ENCODE measurements at regions not wholly inside any gene's neighbourhood (a gene's known extent, or its start where the extent isn't known, plus 50 kb on each side); places are given as distances from the start of the nearest gene placed in this dataset.

DNA sequence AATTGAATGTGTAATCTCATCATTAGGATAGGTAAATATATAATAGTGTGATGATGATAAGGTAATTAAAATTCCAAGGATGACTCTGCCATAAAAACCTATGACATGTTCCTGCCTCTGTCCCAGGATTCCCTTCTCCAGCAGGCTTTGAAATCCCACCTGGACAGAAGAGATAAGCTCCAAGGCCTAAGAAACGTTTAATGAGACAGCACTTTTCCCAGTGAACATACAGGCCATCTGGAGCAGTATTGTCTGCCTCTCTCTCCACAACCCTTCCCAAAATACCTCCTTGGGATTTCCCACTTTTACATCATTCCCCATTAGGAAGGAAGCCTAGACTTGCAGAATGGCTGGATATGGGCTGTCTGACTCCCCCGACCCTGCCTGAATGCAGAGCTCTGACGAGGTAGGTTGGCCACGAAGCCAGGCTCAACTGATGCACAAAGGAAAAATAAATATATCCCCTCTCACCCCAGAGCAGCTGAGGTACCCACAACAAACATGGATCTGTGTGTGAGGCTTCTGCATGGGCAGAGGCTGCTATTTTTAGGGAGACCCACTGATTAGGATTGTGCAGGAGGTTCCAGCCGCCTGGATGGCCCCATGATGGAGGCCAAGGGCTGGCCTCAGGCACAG lies 71.0 kb downstream of the TMPRSS5 start:
- no peak for DNase-seq (ENCODE audit: low read depth)

DNA sequence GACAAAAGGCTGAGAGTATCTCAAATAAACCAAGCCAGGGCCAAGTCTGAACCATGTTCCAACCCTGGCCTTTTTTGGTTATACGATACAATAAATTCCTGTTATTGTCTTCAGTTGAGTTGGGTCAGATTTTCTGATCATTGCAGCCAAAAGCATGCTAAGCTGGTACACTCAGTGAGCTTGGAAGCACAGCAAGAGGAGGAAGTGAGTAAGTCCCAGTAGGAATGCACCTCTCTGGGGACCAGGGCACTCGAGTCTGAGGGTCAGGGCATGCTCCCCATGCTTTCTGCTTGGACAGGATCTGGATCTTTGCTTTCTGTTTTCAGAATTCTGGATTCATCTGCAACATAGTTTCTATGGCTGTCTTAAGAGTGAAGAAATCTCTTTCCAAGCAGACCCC lies 73.1 kb downstream of the TMPRSS5 start:
- no peak for DNase-seq (ENCODE audit: low read depth)

DNA sequence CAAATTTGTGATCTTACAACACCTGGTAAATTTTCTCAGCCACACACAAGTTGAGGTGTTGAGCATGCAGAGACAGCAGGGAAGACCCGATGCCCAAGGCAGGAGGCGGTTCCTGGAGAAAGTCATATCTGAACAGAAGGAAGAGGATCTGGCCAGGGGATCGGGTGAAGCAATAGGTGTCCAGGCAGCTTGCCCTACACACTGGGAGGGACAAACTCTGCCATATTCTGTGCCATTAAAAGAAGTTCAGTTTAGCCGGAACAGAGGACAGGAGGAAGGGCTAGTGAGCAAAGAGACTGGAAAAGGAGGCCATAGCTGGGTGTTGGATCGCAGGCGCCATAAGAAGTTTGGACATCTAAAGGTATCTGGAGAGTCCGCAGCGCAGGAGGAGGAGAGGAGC lies 76.5 kb downstream of the TMPRSS5 start:
- no peak for DNase-seq (ENCODE audit: low read depth)

- DNase-seq (ENCODE audit: low read depth): no peak
Measured at GRCh38 chr11:113628912-113629311, 77.2 kb downstream of the TMPRSS5 start.

- DNase-seq (ENCODE audit: low read depth): no peak
Measured at GRCh38 chr11:113627946-113628345, 78.2 kb downstream of the TMPRSS5 start.

GRCh38 chr11:113627297-113627696 lies 78.8 kb downstream of the TMPRSS5 start:
- DNase-seq (ENCODE audit: low read depth): no peak

DNA sequence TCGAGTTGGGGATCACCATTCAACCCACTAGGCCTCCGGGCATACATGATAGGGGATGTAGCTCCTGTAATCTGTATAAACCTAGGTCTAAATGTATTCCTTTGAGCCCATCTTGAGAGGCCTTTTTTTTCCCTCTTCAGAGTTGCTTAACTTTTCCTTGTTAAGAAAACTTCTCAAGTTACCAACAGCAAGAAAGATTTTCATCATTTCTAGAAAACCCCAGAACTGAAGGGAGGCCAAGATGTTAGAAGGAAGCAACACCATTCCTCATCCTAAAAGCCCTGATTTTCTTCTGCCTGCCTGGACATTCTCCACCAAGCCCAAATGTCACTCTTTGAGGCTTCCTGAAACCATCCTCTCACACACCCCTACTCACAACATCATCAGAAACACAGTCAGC lies 79.4 kb downstream of the TMPRSS5 start:
- DNase-seq (ENCODE audit: low read depth): no peak

GRCh38 chr11:113623114-113623513 lies 83.0 kb downstream of the TMPRSS5 start:
- no peak for DNase-seq (ENCODE audit: low read depth)

- DNase-seq (ENCODE audit: low read depth): no peak
Measured at GRCh38 chr11:113618360-113618759, 87.7 kb downstream of the TMPRSS5 start.

DNA sequence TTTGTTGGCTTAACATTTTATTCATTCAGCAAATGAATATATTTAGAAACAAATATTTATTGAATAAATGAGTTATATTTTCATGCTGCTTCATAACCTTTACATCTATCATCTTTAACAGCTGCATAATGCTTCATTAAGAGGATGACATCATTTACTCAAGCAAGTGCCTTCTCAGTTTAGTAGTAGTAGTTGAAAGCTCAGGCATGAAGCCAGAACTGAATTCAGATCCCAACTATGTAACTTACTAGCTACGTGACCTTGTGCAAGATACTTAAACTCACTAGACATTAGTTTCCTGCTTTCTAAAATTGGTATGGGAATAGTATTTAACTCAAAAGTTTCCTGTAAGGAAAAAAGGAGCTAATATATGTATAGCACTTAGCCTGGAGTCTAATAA lies 90.3 kb downstream of the TMPRSS5 start:
- DNase-seq (ENCODE audit: low read depth): no peak

DNA sequence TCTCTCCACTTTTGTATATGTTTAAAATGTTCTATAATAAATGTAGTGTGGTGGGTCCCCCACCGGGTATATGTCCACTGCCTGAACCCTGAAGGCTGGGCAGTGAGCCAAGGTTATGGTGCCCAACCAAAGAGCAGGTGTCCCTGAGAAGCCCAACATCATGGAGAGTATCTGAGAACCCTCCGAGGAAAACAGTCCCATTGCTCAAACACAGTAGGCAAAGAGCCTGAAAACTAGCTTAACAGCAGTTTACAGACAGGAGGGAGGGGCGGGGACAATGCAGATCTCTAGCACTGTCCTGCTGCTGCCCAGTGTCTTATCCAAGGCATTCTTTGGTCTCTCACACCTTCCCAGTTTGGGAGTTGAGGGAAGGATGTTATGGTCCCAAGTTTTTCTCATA lies 91.0 kb downstream of the TMPRSS5 start:
- DNase-seq (ENCODE audit: low read depth): no peak

- DNase-seq (ENCODE audit: low read depth): no peak
Measured at GRCh38 chr11:113614097-113614496, 92.0 kb downstream of the TMPRSS5 start.

DNA sequence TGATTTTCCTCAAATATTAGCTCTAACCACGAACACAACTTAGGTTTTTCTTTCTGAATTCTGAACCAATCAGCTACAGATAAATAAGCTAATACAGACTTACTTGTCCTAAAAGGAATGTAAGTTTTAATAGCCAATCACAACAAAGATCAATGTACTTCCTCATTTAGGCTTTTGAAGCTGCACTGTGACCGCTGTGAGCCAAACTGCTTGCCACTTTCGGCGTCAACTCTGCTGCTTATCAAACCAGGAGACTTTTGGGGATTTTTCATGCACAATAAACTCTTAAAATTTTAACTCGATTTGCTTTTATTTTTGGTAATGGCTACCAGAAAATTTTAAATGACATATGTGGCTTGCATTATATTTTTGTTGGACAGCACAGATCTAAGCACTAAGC lies 92.5 kb downstream of the TMPRSS5 start:
- DNase-seq (ENCODE audit: low read depth): no peak

GRCh38 chr11:113604186-113604585 lies 101.9 kb downstream of the TMPRSS5 start:
- no peak for DNase-seq (ENCODE audit: low read depth)

GRCh38 chr11:113603277-113604059 lies 102.6 kb downstream of the TMPRSS5 start:
- DNase-seq (ENCODE audit: low read depth): no peak

DNA sequence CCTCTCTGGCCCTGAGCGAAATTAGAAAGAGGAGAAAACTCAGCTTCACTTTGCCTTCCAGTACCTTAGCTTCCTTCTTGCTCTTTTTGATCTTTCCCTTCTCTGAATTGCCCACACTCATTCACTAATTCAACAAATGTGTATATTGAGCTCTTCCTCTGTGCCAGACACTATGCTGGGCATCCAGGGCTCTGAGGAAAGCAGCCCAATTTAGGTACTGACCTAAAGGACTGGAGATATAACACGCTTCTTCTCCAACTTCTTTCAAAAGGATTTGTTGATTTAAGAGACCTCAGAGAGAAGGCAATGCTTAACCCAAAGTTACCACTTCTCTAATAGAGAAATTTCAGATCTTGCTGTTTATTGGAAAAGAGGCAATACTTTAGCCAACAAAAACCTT lies 103.6 kb downstream of the TMPRSS5 start:
- no peak for DNase-seq (ENCODE audit: low read depth)

- DNase-seq (ENCODE audit: low read depth): no peak
Measured at GRCh38 chr11:113596658-113597057, 109.5 kb downstream of the TMPRSS5 start.

- no peak for DNase-seq (ENCODE audit: low read depth)
Measured at GRCh38 chr11:113595810-113596594, 110.1 kb downstream of the TMPRSS5 start.

- no peak for DNase-seq (ENCODE audit: low read depth)
Measured at GRCh38 chr11:113593698-113594308, 112.3 kb downstream of the TMPRSS5 start.

GRCh38 chr11:113591117-113591516 lies 115.0 kb downstream of the TMPRSS5 start:
- no peak for DNase-seq (ENCODE audit: low read depth)

- no peak for DNase-seq (ENCODE audit: low read depth)
Measured at GRCh38 chr11:113587308-113587739, 112.1 kb upstream of the DRD2 start.

GRCh38 chr11:113584371-113584770 lies 109.2 kb upstream of the DRD2 start:
- no peak for DNase-seq (ENCODE audit: low read depth)

DNA sequence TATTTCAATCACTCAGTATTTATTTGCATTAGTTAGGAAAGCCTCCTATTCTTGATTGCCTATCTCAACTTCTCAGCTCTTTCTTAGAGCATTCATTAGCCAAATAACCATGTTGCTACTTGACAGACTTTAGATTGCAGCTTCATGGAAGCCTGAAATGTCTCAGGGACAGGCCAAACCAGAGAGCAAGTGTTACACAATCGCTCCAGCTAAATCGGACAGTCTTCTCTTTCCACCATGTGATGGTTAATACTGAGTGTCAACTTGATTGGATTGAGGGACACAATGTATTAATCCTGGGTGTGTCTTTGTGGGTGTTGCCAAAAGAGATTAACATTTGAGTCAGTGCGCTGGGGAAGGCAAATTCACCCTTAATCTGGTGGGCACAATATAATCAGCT lies 106.5 kb upstream of the DRD2 start:
- no peak for DNase-seq (ENCODE audit: low read depth)
